ENCODE measurements at regions not wholly inside any gene's neighbourhood (a gene's known extent, or its start where the extent isn't known, plus 50 kb on each side); places are given as distances from the start of the nearest gene placed in this dataset.

GRCh38 chr12:131464081-131464480 is 246.8 kb upstream of the SFSWAP start (continued):
- no peak for TF ChIP-seq MAZ (CRISPR knock-in tag; conservative IDR thresholded peaks at IDR 0.05 in 1 of 2, IDR thresholded peaks at IDR 0.05 in 1 of 2)
- TF ChIP-seq DNMT1 (IDR thresholded peaks at IDR 0.05) = no peak
- no peak for TF ChIP-seq ZNF717 (CRISPR knock-in tag; IDR thresholded peaks at IDR 0.05)
- peak; percentile 38; the same call in 1 of the 2 replicates for TF ChIP-seq TCF3 (CRISPR knock-in tag; IDR thresholded peaks at IDR 0.05)
- TF ChIP-seq ZNF407 (IDR thresholded peaks at IDR 0.05; ENCODE audit: low read depth) = no peak
- peak; percentile 23; the same call in 1 of the 2 replicates for TF ChIP-seq SMARCA4 (IDR thresholded peaks at IDR 0.05)
- TF ChIP-seq NKRF (IDR thresholded peaks at IDR 0.05; ENCODE audit: borderline replicate concordance) = no peak
- no peak for TF ChIP-seq ZNF134 (CRISPR knock-in tag; conservative IDR thresholded peaks at IDR 0.05)
- no peak for TF ChIP-seq ZNF263 (CRISPR knock-in tag; IDR thresholded peaks at IDR 0.05; ENCODE audit: borderline replicate concordance)
- TF ChIP-seq HDAC8 (tag; IDR thresholded peaks at IDR 0.05) = no peak
- TF ChIP-seq RUNX1 (IDR thresholded peaks at IDR 0.05; ENCODE audit: low read depth) = no peak
- no peak for TF ChIP-seq ZBTB26 (CRISPR knock-in tag; IDR thresholded peaks at IDR 0.05)
- TF ChIP-seq ZHX1 (conservative IDR thresholded peaks at IDR 0.05; ENCODE audit: low read length) = no peak
